Naive thymus-derived CD8-positive, alpha-beta T cell (primary cell): ENCODE measurements at regions not wholly inside any gene's neighbourhood (a gene's known extent, or its start where the extent isn't known, plus 50 kb on each side); places are given as distances from the start of the nearest gene placed in this dataset.

Source experiments
- ATAC-seq, 2 donors: fragments of 150-1000 bp; cut with Tn5 transposase in 1 of 2; sonication (Bioruptor Pico), chemical (Tn5 transposase) in 1 of 2; 1 replicate in 1 of 2; 2 replicates in 1 of 2; pipeline ENCODE4 v1.10.0; 2021; ENCODE audit warnings: mild to moderate bottlenecking in 2 of 2, moderate library complexity in 2 of 2
- POLR2A ChIA-PET: fragments of 350-600 bp; sonication (Branson Sonifier 250); formaldehyde crosslinking; loops from one replicate; lab custom pipeline; 2021; ENCODE audit warnings: antibody characterized with exemption; lab: Charles Lee
- DNase-seq, 10 donors: peaks; one replicate each; pipeline versions ENCODE4 v3.0.0 to v3.0.0-alpha.2; 2020 to 2022
- H3K27ac Mint-ChIP-seq, 10 donors: one replicate each; pipeline ENCODE4 v1.8.0; 2020 to 2022; ENCODE audit warnings: mild to moderate bottlenecking in 10 of 10, mixed read lengths in 10 of 10, moderate library complexity in 4 of 10, inconsistent platforms in 1 of 10
- H3K27me3 Mint-ChIP-seq, 5 donors: one replicate each; pipeline ENCODE4 v1.8.0; 2021 to 2022; ENCODE audit warnings: mixed read lengths in 5 of 5
- H3K36me3 Mint-ChIP-seq, 3 donors: one replicate each; pipeline ENCODE4 v1.8.0; 2020 to 2022; ENCODE audit warnings: mixed read lengths in 3 of 3, mild to moderate bottlenecking in 2 of 3, inconsistent platforms in 1 of 3
- H3K4me1 Mint-ChIP-seq, 4 donors: one replicate each; pipeline ENCODE4 v1.8.0; 2021 to 2022; ENCODE audit warnings: mixed read lengths in 4 of 4
- H3K4me3 Mint-ChIP-seq, 10 donors: one replicate each; pipeline ENCODE4 v1.8.0; 2020 to 2022; ENCODE audit warnings: mild to moderate bottlenecking in 10 of 10, mixed read lengths in 10 of 10, moderate library complexity in 6 of 10, inconsistent platforms in 1 of 10
- H3K9me3 Mint-ChIP-seq, 9 donors: one replicate each; pipeline ENCODE4 v1.8.0; 2020 to 2022; ENCODE audit warnings: mixed read lengths in 9 of 9, mild to moderate bottlenecking in 3 of 9, inconsistent platforms in 1 of 9, moderate library complexity in 1 of 9

- no peak for DNase-seq
- Mint-ChIP-seq H3K9me3 (no peaks in the 10 kb centered on the region), H3K36me3 (no peaks in the 10 kb centered on the region), H3K4me1 (peaks cover 57 to 94% (median 86%) of the 10 kb centered on the region in 4 donors), H3K27ac (peak overlapping the region; percentile 86 to 100 (median 94)), H3K27me3 (peaks cover 0 to 5% (median 0%) of the 10 kb centered on the region in 5 donors), H3K4me3 (peak overlapping the region in 8 of 10 donors; percentile 3 to 75 (median 62))
- POLR2A ChIA-PET, result interaction anchor here (1.1 to 6.3 kb wide), 13 partner anchors 9 to 69 kb away, joined by 3 to 147 read pairs (median 8); partner anchors contain the start of gene ID3
- peak; percentile 4 to 6 for ATAC-seq
Measured at GRCh38 chr1:23614032-23614660, 54.8 kb upstream of the ID3 start.

DNA sequence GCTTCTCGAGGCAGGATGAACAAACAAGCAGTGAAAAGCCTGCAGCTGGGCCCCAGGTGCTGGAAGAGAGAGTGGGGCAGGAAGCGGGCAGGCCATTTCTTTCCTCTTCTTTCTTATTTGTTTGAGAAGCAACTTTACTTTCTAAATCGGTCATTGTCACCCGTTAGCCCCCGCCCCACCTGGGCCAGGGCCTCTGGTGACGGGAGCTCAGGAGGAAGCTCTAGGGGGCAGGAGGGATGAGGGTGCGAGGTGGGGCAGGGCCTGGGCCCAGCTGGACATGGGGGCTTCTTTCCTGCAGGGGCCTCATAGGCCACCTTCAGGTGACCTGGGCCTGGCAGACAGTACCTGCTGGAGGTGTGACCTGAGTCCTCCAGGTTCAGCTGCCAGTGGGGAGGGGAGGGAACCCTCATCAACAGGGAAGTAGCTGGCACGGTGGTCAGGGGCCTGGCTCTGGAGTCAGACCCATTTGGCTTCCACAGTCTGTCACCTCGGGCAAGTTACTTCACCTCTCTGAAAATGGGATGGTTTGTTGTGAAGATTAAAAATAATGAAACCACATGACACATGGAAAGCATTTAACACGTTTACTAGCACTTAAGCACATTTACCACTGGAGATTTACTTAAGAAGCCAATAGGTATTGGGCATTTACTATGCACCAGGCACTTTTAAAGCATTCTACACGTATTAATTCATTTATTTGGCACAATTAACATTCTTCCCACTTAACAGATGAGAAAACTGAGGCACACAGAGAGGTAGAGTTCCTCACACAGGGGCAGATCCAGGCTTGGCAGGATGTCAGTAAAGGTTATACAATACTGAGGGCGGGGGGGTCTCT lies 54.1 kb upstream of the ID3 start:
- Mint-ChIP-seq H3K27me3 (peaks cover 0 to 2% (median 0%) of the 10 kb centered on the region in 5 donors), H3K36me3 (no peaks in the 10 kb centered on the region), H3K4me1 (peaks cover 51 to 92% (median 83%) of the 10 kb centered on the region in 4 donors), H3K27ac (peak overlapping the region; percentile 86 to 100 (median 94)), H3K4me3 (peak overlapping the region; percentile 43 to 81 (median 64)), H3K9me3 (no peaks in the 10 kb centered on the region)
- POLR2A ChIA-PET, result interaction anchor here (0.6 to 6.3 kb wide), 18 partner anchors 8 to 72 kb away, joined by 3 to 147 read pairs (median 8); partner anchors contain the start of gene ID3
- ATAC-seq (peak; percentile 59 to 62), DNase-seq (peak in 6 of 10 donors; percentile 24 to 76 (median 50))

GRCh38 chr1:23611601-23612327 lies 52.5 kb upstream of the ID3 start:
- Mint-ChIP-seq H3K4me3 (peak overlapping the region in 9 of 10 donors; percentile 34 to 81 (median 64)), H3K4me1 (peaks cover 53 to 93% (median 83%) of the 10 kb centered on the region in 4 donors), H3K27me3 (no peaks in the 10 kb centered on the region), H3K9me3 (no peaks in the 10 kb centered on the region), H3K36me3 (no peaks in the 10 kb centered on the region), H3K27ac (peak overlapping the region; percentile 86 to 100 (median 94))
- DNase-seq (no peak), ATAC-seq (peak; percentile 49 to 67)
- POLR2A ChIA-PET, result interaction anchor here (0.7 to 6.3 kb wide), 13 partner anchors 9 to 426 kb away, joined by 3 to 147 read pairs (median 8); partner anchors contain the start of genes ID3 and PITHD1

DNA sequence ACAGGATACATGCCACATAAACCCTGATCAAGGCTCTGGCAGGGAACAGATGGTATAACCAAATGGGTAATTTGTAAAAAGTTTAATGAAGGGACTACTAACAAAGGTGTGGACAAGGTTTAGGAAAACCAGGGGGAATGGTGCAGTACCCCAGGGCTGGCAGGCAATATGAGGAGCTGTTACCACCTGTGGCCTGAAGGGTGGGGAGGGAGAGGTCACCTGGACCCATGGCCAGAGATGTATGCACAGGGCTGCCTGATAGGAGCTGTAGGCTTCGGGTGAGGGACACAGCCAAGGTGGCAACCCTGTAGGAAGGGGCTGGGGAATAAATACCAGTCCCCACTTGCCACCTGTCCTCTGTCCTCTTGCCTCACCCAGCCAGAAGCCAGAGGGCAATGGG lies 51.4 kb upstream of the ID3 start:
- DNase-seq (no peak), ATAC-seq (no peak)
- H3K27ac Mint-ChIP-seq, result peak overlapping the region; percentile 74 to 100 (median 88)
- no peaks in the 10 kb centered on the region for H3K9me3 Mint-ChIP-seq
- POLR2A ChIA-PET, result interaction anchor here (0.6 to 6.3 kb wide), 6 partner anchors 10 to 179 kb away, joined by 3 to 147 read pairs (median 11); partner anchors contain the start of gene ID3
- H3K4me3 Mint-ChIP-seq, result peak overlapping the region in 4 of 10 donors; percentile 22 to 71 (median 50)
- H3K27me3 Mint-ChIP-seq, result no peaks in the 10 kb centered on the region
- H3K36me3 Mint-ChIP-seq, result no peaks in the 10 kb centered on the region
- peaks cover 52 to 92% (median 79%) of the 10 kb centered on the region in 4 donors for H3K4me1 Mint-ChIP-seq

GRCh38 chr1:23609971-23610370 lies 50.7 kb upstream of the ID3 start:
- POLR2A ChIA-PET, result interaction anchor here (0.9 to 6.3 kb wide), 5 partner anchors 9 to 54 kb away, joined by 3 to 147 read pairs (median 17); partner anchors contain the start of gene ID3
- Mint-ChIP-seq H3K9me3 (no peaks in the 10 kb centered on the region), H3K27me3 (no peaks in the 10 kb centered on the region), H3K4me1 (peaks cover 46 to 87% (median 72%) of the 10 kb centered on the region in 4 donors), H3K4me3 (no peak overlapping the region), H3K27ac (peak overlapping the region in 7 of 10 donors; percentile 74 to 100 (median 89)), H3K36me3 (no peaks in the 10 kb centered on the region)
- DNase-seq, result no peak
- ATAC-seq, result no peak
